Hematopoietic multipotent progenitor cell treated with erythropoietin and hydrocortisone succinate and interleukin-3 and kit ligand, for 17 days (in vitro differentiated cells): ENCODE measurements at regions not wholly inside any gene's neighbourhood (a gene's known extent, or its start where the extent isn't known, plus 50 kb on each side); places are given as distances from the start of the nearest gene placed in this dataset.
"Not testable (repeated sequence)": the region's sequence is repeated elsewhere in the genome, so short reads cannot be mapped to it uniquely, and the experiment has no call there.

Experiments
- DNase-seq: peaks from one replicate; pipeline ENCODE4 v3.0.0-alpha.2; 2015; ENCODE audit warnings: low spot score

DNA sequence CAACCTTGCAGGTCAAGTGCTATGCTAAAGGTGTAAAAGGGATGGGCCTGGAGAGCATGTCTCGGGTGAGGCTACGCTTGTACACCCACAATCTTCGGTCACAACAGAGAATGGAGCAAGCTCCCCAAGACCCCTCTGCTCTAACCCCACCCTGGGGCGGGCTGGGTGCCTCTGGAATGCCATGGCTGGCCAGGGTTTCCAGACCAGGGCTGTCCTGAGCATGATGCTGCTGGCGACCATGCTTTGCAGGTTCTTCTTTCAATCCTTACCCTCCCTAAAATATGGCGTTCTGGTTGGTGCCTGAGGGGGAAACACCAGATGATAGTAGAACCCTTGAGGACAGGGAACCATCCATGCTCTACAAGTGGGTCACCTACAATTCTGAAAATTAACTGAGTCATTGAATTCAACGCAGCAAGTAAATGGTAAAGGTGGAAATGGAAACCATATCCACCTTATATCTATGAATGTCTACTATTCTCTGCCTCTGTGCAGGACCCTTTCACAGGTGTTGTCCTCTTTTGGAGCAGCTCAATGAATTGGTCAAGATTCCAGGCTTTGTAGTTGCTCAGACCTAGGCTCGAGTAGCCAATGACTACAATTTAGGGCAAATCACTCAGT, 111.6 kb upstream of the EGLN3 start:
- DNase-seq, result no peak

DNA sequence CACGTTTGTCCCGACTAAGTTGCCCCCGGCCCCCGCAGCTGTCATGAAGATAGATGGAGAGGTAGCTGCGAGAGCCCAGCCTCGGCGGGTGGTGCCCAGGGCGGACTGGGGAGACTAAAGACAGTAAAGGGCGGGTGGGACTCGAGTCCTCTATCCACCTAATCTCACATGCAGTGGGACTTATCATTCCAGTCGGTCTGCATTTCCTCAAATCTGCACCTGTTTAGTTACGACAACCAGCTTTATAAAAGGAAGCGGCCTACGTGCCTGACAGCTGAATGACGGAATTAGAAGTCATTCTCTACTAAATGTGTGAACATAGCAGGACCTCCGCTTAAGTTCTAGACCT, 109.8 kb upstream of the EGLN3 start:
- DNase-seq, result no peak

DNA sequence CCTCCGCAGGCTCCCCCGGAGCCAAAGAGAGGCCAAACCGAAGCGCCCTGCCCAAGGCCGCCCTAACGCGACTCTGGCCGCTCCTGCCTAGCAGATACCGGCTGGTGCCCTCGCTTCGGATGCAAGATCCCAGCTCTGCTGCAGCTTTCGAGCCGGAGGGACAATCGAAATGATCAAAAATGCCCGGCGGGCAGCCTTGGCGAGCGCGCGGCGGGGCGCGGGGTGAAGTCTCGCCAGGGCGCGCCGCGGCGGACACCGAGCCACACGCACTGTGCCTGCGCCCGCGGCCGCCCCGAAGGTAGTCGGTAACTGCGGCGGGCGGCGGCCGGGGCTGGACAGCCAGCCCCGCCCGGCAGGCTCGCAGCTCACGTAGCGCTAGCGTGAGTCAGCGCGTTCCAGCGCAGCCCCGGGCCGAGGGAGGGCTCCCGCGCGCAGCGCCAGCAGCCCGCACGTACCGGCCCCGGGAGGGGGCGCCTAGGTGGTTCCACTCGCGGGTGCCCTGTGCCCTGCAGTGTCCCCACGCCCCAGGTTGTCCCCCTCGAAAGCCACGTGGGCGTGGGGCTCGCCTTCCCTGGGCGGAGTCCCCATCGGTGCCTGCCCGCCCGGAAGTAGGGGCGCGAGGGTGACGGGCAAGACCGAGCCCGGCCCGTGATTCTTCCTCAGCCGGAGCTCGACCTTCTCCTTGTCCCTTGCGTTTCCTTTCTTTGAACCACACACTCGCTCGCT, 109.2 kb upstream of the EGLN3 start:
- peak; percentile 69 for DNase-seq

DNA sequence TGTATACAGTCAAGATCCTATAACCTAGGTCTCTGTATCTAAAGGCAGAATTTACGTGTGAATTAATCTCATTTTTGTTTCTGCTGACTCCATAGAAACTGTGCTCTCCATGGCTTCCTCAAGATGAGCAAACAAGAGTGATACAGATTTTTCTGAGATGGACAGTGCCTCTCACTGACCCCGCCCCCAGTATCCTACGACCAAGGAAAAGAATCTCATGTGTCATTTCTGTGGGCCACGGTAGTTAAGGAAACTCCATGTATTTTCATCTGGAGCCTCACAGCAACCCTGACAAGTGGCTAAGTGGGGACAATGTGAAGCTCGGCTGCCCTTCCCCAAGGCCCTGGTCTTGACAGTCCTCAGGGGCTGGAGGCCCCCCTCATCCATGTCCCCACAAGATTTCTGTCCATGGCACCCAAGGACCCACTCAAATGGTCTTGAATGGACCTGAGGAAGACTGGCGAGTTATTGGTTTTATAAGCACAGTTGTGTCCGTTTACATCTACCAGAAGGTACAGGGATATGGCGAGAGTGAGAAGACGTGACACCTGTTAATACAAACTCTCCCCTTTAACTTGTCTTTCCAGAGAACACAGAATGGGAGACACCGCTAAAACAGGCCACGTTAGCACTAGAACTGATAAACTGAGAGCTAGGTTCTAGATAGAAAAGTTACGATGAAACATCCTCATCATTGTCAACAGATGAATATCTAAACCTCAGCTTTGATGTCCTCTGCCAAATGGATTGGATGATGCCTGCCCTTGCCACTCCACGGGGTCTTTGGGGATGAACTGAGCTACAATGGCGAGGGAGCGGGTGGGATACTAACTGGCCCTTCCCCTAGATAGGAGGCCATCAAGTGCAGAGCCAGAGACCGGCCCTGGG, 108.4 kb upstream of the EGLN3 start:
- no peak for DNase-seq

DNA sequence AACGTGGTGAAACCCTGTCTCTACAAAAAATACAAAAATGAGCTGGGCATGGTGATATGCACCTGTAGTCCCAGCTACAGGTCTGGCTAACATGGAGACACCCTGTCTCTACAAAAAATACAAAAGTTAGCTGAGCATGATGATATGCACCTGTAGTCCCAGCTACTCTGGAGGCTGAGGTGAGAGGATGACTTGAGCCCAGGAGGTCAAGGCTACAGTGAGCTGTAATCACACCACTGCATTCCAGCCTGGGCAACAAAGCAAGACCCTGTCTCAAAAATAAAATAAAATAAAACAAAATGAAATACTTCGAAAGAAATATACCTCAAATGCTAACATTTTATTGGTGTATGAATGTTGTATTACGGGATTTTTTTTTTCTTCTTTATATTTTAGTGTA, 107.6 kb upstream of the EGLN3 start:
- no peak for DNase-seq

DNA sequence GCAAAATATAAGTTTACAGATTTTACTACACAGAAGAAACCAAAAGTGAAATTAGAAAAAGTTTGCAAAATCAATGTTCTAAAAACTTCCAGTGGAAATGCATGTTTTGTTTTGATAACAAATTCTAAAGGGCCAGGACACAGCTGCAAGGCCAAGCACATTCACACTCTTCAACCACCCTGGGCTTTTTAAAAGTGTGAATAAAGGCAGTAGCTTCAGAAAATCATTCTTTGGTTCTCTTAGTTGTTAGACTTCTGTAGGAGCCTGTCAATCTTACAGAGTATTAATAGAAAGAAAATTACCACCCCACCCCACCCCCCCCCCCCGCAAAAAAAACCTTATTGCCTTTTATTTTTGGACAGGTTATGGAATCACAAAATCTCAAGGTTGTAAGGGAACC, 105.2 kb upstream of the EGLN3 start:
- DNase-seq, result no peak

DNA sequence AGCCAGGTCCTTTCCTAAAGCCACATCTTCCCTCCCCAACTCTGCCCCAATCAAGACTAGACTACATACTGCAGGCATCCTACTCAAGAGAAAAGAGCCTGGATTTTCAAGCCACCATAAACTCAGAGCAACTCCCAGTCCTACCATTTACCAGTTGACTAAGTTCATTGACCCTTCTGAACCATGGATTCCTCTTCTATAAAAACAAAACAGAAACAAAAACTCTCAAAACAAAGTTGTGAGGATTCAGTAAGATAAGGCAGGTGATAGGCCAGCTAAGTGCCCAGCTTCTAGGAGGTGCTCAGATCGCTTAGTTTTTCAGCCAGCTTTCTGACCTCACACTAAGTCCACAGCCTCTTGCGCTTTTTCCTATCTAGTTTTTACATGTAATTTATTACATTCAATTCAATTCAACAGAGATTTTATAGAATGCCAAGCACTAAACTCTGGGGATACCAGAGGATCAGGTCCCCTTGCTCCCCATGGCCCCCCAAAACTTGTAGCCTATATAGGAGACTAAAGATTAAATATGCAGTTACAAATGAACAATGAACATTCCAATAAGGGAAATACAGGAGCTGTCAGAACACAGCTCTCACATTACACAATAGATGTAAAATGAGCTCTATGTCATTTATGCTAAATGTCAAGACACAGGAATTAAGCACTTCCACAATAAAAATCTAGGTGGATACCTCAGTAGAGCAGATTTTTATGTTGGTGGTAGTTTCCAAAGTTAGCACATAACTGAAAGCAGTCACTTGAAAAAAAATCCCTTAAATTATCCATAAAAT, 104.5 kb upstream of the EGLN3 start:
- no peak for DNase-seq

DNA sequence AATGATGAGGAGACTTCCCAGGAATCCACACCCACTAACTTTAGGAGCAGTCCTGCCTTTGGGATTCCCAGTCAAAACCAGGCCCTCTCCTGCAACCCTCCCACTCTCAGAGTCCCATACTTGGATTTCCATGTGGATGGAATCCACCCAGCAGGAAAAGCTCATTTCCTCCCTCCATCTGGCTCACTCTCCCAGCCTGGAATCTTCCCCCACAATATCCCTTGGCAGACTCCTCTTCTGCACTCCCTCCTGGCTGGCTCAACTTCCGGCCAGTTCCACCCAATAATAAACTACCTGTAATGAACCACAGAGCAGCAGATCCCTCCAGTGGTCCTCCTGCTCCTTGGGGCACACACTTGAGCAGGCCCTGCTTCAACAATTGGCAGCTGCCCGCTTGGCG, 102.8 kb upstream of the EGLN3 start:
- no peak for DNase-seq

DNA sequence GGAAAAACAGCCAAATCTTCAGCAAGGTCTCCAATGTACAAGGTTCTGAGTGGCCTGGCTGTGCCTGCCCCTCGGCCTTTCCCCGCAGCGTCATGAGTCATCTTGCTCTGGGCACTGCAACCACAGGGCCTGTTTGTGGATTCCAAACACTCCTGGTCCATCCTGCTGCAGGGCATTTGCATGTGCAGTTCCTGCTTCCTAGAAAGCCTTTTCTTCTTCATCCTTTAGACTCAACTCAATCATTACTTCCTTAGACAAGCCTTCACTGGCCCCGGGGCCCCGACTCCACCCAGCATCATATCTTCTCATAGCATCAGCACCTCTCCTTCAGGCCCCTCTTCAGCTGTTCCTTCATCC, 101.8 kb upstream of the EGLN3 start:
- DNase-seq, result no peak

DNA sequence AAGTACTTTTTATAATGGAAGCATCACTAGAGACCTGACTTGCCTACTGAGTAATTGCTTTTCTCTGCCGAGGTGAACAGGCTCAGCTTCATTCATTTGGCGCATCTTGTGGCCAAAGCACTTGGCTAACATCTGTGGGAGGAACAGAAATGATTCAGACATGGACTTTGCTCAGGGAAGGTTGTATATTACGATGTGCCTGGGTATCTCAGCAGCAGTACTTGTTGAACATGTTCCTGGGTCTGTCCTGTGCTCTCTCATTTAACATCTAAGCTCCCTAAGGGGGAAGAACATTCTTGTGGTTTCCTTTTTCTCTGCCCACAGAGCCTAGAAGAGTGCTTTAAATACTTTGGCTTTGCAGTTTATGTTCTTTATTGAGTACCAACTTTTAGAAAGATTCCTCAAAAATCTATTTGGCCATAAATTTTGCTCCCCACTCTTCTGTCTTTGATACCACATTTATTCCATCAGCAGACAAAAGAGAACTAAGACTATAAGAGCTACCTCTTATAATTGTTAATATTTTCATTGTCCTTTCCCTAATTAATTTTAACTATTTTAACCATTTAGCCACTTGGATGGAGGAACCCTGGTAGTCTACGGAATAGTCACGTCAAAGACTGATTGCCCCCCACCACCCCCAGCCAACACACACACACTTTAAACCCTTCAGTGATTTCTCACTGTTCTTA, 101.2 kb upstream of the EGLN3 start:
- DNase-seq, result no peak

DNA sequence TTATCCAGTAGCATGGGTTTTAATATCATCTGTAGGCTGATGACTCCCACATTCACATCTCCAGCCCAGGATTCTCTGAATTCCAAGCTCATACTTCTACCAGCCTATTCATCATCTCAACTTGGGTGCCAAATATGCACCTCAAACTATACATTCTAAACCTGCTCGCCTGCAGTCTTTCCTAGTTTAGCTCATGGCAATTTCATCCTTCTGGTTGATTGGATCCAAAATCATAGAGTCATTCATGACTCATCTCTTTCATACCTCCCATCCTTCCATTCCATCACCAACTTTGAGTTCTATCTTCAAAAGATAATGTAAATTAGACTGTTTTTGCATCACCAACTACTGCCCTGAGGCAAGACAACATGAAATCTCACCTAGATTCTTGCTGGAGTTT, 99.7 kb upstream of the EGLN3 start:
- DNase-seq, result no peak

DNA sequence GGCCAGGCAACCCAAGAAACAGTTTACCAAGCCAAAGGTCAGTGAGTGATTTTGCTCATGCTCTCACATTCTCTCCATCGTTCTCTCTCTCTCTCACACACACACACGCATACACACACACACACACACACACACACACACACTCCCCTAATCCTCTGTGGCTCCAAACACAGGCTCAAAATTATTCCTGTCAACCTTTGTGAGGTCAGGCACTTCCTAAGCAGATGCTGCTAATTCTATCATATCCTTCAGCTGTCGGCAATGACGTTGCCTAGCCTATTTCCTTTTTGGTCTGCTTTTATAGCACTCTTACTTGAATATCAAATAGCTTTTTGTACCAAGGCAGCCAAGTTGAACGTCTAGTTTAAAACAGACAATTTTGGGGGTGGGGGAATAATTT, 98.9 kb upstream of the EGLN3 start:
- DNase-seq, result no peak

DNA sequence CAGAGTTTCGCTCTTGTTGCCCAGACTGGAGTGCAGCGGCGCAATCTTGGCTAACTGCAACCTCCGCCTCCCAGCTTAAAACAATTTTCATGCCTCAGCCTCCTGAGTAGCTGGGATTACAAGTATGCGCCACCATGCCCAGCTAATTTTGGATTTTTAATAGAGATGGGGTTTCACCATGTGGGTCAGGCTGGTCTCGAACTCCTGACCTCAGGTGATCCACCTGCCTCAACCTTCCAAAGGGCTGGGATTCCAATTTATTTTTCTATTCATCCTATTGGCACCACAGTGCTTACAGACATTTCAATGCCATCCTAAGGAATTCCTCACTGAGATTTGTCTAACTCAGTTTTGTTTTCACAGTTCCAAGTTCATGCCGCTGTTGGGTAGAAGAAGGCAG, 98.3 kb upstream of the EGLN3 start:
- DNase-seq, result not testable (repeated sequence)

DNA sequence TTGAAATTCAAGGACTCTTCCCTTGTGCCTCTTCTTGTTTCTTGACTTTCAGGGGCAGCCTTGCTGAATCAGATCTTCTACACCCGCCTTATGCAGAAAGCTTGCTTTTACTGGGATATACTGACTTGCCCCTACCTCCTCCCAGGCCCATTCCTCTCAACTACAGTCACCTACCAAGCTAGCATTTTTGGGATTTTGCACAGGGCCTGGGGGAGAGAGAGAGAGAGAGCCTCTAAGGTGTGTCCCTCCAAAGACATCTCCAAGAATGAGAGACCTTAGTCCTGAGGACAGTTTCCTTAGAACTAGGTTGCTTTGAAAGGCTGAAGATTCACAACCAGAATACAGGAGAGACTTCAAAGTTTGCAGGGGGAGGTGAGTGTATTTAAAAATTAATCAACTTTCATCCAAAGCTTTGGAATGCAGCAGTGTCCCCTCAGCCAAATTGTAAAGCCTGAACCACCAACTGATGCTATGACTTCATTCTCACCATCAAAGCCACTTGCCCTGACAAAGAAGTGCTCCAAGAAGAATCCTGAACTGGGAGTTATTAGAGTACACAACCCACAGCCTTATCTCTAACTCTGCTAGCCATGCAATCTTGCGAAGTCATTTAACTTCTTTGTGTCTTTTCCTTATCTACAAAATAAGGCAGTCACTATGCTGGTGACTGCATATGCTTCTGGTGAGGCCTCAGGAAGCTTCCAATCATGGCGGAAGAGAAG, 96.1 kb upstream of the EGLN3 start:
- DNase-seq, result no peak

DNA sequence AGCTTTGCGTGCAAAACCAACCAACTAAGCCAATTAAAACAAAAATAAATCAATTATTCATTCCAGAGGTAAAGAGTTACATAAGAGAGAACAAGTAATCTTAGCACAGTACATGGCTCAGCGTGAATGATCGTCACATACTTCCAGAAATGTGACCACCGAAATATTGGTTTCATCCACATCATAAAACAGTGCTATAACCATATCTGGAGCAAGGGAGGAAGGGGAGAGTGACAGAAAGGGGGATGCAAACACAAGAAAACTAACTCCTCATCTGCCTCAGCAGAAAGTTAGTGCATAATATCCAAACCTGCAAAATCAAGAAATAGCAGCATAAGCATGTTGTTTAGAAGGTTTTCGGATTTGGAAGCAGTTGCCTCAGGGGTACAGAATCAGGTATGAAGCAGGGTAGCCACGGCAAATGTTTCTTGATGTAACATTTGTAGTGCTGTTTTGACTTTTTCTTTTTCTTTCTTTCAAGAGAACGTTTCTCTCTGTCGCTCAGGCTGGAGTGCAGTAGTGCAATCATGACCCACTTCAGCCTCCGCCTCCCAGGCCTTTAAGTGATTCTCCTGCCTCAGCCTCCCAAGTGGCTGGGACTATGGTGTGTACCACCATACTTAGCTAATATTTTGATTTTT, 93.9 kb upstream of the EGLN3 start:
- no peak for DNase-seq

DNA sequence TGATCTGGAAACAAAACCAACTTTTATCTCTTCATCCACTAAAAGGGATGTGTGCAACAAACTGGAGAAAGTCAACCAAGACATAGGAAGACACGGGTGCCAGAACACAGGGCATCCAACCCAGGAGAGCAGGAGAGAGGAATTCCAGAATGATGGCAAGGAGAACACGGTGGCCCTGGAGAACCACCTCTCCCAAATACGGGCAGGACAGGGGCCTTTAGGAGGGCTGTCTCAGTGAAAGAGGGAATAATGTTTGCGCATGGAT, 93.4 kb upstream of the EGLN3 start:
- DNase-seq, result no peak

DNA sequence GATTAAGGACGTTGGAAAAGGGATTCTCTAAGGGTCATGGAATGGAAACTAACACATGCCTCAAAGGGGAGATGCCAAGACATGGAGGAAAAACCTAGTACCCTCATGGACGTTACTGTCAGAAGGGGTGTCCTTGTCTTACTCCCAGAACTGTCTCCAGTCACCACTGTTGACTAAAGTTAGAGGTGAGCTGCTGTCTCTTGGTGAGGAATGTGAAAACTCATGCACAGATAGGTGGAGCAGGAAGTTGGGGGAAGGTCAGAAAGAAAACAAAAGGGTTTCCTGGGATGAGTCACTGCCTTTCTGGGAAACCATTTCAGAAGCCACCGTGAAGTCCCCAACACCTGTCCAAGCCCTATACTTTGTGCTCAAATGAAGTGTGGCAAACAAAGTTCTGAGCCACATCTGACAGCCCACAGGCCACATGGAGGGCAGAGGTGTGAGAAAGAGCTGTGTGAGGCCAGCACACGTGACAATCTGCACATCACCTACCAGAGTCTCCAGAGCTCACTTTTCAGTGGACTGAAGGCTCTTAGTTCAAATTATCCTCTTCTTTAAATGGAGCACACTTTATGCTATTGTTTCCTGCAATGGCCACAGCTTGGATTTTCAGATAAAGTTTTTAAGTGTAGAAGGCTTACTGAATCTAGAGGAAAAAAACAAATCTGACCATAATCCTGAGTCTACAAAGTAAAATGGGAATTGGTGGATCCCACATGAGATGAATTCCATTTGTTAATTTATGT, 92.9 kb upstream of the EGLN3 start:
- DNase-seq, result no peak

DNA sequence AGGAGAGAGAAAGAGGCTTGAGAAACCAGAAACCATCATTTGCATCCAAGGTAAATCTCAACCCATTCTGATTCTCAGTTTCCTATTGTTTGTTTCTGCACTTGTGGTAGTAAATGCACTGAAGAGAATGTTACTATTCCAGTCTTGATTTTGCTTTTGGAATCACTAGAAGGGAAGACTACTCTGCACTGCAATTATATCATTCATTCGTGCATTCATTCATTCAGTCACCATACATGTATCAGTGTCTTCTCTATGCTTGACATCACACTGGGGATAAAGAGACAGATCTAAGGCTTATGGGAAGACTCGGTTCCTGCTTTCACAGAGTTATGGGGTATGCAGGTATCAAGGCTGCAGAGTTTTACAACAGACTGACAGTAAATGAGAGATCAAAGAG, 90.3 kb upstream of the EGLN3 start:
- DNase-seq, result no peak

DNA sequence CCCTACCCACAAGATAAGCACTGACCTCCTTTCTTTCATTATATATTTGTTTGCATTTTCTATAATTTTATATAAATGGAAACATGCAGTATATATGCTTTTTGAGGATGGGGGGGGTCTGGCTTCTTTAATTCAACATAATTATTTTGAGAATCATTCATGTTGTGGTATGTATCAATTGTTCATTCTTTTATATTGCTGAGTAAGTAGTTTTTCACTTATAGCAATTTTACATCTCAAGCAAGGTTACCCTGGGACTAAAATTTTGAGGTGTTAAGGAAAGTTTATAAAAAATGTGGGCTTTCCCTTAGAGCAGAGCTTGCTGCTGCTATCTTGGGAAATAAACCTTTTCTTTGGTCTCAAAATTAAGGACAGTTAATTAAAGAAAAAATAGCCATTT, 89.9 kb upstream of the EGLN3 start:
- DNase-seq, result no peak

DNA sequence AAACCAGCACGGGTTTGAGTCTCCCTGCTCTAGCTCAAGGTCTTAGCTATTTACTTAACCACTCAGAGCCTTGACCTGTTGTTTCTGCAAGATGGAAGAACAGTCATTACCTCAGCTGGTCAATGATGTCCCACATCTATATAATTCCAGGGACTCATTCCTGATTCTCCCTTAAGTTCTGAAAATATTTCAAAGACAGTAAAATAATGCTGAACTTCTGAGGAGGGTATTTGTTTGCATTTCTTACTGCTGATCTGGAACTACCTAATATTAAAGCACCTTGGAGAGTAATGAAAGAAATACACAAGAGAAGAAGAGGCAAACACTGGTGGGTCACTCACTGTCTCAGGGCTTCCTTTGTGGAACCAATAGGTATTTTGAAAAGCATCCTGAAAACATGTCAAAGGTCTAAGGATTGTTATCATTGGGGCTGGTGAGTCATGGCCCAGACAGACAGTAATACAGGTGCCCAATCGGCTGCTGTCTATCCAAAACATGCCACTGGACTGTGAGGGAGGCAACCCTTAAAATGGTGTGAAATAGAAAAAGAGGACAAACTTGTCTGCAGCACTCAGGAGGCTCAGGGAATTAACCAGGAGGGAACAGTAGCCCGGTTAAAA, 88.7 kb upstream of the EGLN3 start:
- DNase-seq, result no peak
